GM12875 (cell line): ENCODE measurements at regions not wholly inside any gene's neighbourhood (a gene's known extent, or its start where the extent isn't known, plus 50 kb on each side); places are given as distances from the start of the nearest gene placed in this dataset.

Experiments used
- H3K4me3 ChIP-seq: one replicate; pipeline ENCODE4 v1.5.1; 2011; ENCODE audit warnings: low read depth, low read length, control low read depth
- CTCF ChIP-seq: IDR thresholded peaks from 2 replicates; pipeline ENCODE4 v1.5.1; 2011; ENCODE audit warnings: low read depth, mild to moderate bottlenecking, control low read depth, inconsistent platforms, low read length, moderate library complexity, borderline replicate concordance; ENCODE audit not compliant: insufficient read depth

- H3K4me3 ChIP-seq: no peak overlapping the region
- no peak for TF ChIP-seq CTCF
These were observed 66.4 kb upstream of the ZNF438 start for GRCh38 chr10:31098046-31098445.

GRCh38 chr10:31099094-31099493 is 67.4 kb upstream of the ZNF438 start:
- no peak for TF ChIP-seq CTCF
- no peak overlapping the region for H3K4me3 ChIP-seq

GRCh38 chr10:31099664-31100063 is 68.0 kb upstream of the ZNF438 start:
- H3K4me3 ChIP-seq: no peak overlapping the region
- no peak for TF ChIP-seq CTCF

GRCh38 chr10:31100115-31100601 is 68.5 kb upstream of the ZNF438 start:
- TF ChIP-seq CTCF: no peak
- no peak overlapping the region for H3K4me3 ChIP-seq

- no peak overlapping the region for H3K4me3 ChIP-seq
- TF ChIP-seq CTCF: no peak
These were observed 69.0 kb upstream of the ZNF438 start for GRCh38 chr10:31100662-31101061.

GRCh38 chr10:31101123-31101522 is 69.5 kb upstream of the ZNF438 start:
- H3K4me3 ChIP-seq: no peak overlapping the region
- TF ChIP-seq CTCF: no peak

- TF ChIP-seq CTCF: no peak
- no peak overlapping the region for H3K4me3 ChIP-seq
These were observed 70.8 kb upstream of the ZNF438 start for GRCh38 chr10:31102421-31102820.
